HFF-Myc (cell line): ENCODE measurements at regions not wholly inside any gene's neighbourhood (a gene's known extent, or its start where the extent isn't known, plus 50 kb on each side); places are given as distances from the start of the nearest gene placed in this dataset.

ENCODE experiments used
- DNase-seq: peaks from one replicate; pipeline ENCODE4 v3.0.0-alpha.2; 2011; ENCODE audit warnings: low read depth; ENCODE audit errors: extremely low read depth
- H3K4me3 ChIP-seq: replicated peaks from 2 replicates; pipeline ENCODE4 v1.5.1; 2011; ENCODE audit warnings: low read depth, mild to moderate bottlenecking, control low read depth, low read length
- TF ChIP-seq, protein P1 (sequence below): IDR thresholded peaks from 2 replicates; pipeline ENCODE4 v1.5.1; 2012; ENCODE audit warnings: mild to moderate bottlenecking, low read depth, low read length, control low read depth; ENCODE audit errors: missing control alignments

DNA sequence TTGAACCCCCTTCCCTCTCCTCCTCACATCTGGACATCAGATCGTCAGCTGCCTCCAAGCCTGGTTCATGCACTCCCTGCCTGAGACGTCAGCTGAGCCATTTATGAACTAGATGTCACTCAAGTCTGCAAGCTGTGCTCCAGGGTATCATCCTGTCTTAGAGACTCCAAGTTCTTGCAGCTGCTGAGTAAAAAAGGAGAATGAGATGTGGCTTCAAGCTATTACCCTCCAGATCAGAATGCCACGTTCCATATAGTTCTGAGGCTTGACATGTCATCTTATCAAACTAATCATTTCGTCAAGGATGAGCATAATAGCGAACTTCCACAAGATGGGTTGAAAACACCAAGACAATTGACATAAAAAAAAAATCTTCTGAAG lies 766.3 kb downstream of the TBL1XR1 start:
- TF ChIP-seq, protein P1, sequence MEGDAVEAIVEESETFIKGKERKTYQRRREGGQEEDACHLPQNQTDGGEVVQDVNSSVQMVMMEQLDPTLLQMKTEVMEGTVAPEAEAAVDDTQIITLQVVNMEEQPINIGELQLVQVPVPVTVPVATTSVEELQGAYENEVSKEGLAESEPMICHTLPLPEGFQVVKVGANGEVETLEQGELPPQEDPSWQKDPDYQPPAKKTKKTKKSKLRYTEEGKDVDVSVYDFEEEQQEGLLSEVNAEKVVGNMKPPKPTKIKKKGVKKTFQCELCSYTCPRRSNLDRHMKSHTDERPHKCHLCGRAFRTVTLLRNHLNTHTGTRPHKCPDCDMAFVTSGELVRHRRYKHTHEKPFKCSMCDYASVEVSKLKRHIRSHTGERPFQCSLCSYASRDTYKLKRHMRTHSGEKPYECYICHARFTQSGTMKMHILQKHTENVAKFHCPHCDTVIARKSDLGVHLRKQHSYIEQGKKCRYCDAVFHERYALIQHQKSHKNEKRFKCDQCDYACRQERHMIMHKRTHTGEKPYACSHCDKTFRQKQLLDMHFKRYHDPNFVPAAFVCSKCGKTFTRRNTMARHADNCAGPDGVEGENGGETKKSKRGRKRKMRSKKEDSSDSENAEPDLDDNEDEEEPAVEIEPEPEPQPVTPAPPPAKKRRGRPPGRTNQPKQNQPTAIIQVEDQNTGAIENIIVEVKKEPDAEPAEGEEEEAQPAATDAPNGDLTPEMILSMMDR: no peak
- DNase-seq: no peak
- no peak overlapping the region for H3K4me3 ChIP-seq

DNA sequence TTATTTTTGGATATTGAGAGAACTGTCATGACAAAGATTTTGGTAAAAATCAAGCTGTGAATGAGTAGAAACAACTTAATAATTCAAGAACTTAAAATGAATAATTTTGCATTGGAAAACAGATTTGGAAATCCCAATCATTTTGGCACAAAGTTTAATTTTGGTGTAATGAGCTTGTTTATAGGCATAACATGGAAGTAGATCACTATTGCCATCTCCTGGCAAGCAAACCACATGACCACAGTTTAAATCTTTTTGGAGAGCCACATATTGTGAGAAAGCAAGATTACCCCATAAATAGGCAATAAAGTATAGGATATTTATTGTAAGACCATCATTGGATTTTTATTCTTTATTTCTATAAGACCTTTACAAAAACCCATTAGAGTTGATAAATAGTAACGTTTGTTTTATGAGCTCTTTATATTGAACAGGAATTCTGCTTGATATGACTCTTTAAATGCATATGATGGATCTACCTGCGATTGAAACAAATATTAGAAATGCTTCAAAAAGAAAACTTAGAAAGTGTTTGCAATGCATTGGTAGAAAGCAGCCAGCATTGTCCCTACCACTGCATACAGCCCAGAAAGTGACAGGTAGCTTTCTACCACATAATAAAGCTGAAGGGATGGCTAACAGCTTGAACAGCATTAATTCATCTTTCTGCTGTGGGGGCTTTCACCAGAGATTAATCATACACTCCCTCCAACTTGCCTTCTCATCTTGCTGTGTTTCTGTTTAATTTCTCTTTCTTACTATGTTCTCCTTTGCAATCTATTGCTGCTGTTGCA lies 766.8 kb downstream of the TBL1XR1 start:
- TF ChIP-seq, protein P1: peak; percentile 52
- peak; percentile 47 for DNase-seq
- no peak overlapping the region for H3K4me3 ChIP-seq

DNA sequence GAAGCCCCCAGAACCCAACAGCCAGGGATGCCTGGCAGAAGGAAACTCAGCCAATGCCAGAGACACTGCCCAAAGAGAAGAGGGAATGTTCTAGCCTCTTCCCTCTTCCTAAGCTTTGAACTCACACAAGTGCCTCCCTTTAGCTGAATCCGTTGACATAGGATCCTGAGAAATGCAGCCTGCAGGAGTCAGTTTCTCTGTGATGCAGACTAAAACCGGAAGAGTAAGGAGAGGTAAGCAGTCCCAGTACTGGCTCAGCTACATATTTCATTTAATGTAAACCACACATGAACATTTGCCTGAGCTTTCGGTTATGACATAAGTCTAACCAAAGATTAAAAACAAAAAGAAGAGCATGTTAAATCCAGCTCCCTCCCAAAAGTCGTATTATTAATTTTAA lies 768.7 kb downstream of the TBL1XR1 start:
- no peak overlapping the region for H3K4me3 ChIP-seq
- no peak for DNase-seq
- TF ChIP-seq, protein P1: no peak

DNA sequence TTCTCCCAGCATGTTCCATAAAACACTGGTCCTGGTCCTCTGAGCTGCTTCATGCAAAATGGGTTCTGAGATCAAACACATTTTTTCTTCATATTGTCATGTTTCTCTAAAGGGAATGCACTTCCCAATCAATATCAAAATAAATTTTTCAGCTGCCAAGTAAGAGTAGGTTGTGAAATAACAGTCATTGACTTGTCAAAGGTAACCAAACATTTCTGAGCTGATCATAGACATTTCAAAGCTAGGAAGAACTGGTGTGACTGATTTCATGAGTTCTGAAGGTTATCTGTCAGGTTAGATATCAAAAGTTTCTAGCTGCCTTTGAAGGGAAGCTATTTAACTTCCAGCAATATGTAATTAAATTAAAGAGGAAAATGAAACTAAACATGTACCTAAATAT lies 770.9 kb downstream of the TBL1XR1 start:
- DNase-seq: no peak
- H3K4me3 ChIP-seq: no peak overlapping the region
- TF ChIP-seq, protein P1: no peak

DNA sequence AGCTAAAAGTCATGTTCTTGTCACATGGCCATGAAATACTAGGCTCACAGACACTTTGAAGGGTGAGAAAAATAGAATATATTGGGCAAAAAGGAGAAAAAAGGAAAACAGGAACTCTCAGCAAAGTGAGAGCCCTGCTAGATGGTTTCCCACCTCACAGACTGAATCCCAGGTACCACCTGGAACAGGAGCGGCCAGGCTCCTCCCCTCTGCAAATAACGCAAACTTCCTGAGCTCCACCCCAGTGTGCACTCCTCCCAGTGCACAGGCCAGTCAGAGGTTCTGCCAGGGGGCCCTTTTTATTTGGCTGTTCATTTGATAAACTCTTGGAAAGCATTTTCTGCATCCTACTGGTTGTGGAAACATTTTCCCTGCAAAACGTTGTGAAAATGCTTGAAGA lies 780.4 kb downstream of the TBL1XR1 start:
- TF ChIP-seq, protein P1: no peak
- no peak overlapping the region for H3K4me3 ChIP-seq
- no peak for DNase-seq

DNA sequence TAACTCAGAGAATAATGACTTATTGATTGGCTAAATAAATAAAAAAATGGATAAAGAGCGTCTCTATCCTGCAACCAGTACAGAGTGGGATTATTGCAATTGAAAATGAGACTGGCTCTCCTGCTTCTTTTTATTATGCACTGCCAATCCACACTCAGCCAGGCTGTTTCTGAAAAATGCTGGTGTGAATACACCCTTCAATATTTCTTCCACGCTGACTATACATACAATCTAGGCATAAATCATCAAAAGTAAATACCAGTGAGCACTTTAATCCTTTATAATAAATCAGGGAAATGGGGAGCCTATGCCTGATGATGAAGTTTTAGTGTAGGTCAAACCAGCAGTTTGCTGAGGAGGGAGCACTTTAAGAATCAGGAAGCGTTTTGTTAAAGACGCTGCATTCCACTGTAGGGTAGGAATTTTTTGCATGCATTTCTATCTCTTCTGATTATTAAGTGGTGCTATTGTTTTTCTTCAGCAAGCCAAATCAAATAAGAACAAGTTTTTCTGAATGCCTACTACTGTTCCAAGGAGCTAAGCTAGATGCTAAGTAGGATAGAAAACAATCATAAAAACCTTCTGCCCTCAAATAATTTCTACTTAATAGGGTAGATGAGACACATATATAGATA lies 781.5 kb downstream of the TBL1XR1 start:
- no peak for DNase-seq
- H3K4me3 ChIP-seq: no peak overlapping the region
- TF ChIP-seq, protein P1: no peak
